Vagina (tissue), 2 donors: ENCODE measurements at regions not wholly inside any gene's neighbourhood (a gene's known extent, or its start where the extent isn't known, plus 50 kb on each side); places are given as distances from the start of the nearest gene placed in this dataset.

ENCODE experiments used
- CTCF ChIP-seq, 3 experiments: fragments of 450-650 bp in 2 of 3; fragments of 200-600 bp in 1 of 3; sonication (generic) in 1 of 3; IDR thresholded peaks; one replicate each; pipeline ENCODE4 v1.5.1; 2017 to 2019; ENCODE audit warnings: antibody characterized with exemption in 3 of 3, mild to moderate bottlenecking in 2 of 3, moderate library complexity in 2 of 3
- POLR2A ChIP-seq, 2 donors: fragments of 450-650 bp; IDR thresholded peaks; one replicate each; pipeline ENCODE4 v1.6.1; 2017; ENCODE audit warnings: antibody characterized with exemption in 2 of 2, mild to moderate bottlenecking in 2 of 2, moderate library complexity in 2 of 2
- POLR2AphosphoS5 ChIP-seq, 2 donors: sonication (generic); formaldehyde crosslinking; IDR thresholded peaks; one replicate each; pipeline ENCODE4 v1.9.0; 2017; ENCODE audit warnings: antibody characterized with exemption in 2 of 2, mild to moderate bottlenecking in 2 of 2, low read depth in 1 of 2; ENCODE audit not compliant: insufficient read depth in 1 of 2

GRCh38 chr4:95644417-95644816, 95.6 kb upstream of the UNC5C start:
- TF ChIP-seq CTCF (IDR thresholded peaks at IDR 0.05): no peak
- no peak for TF ChIP-seq POLR2A (IDR thresholded peaks at IDR 0.05)
- no peak for TF ChIP-seq POLR2AphosphoS5 (IDR thresholded peaks at IDR 0.05; ENCODE audit: insufficient read depth in 1 of 2, low read depth in 1 of 2)
